ENCODE measurements at regions not wholly inside any gene's neighbourhood (a gene's known extent, or its start where the extent isn't known, plus 50 kb on each side); places are given as distances from the start of the nearest gene placed in this dataset.

DNA sequence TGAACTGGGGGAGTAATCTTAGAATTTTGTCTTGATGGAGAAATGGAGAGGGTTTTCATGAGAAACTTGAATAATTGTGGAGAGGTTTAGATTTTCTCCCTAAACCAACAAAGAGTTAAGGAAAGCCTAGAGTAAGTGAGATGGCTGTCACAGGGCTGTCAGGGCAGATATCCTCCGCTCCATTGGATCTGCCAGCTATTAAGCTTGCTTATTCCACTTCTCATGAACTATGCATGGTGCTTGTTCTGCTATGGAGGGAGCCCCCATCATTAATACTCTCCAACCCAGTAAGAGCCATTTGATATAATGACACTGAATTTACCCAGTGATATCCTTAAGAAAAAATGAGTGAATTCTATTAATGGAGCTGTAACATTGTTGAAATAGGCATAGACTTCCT, 342.8 kb upstream of the MTNR1B start:
- FAIRE-seq, result no peak

DNA sequence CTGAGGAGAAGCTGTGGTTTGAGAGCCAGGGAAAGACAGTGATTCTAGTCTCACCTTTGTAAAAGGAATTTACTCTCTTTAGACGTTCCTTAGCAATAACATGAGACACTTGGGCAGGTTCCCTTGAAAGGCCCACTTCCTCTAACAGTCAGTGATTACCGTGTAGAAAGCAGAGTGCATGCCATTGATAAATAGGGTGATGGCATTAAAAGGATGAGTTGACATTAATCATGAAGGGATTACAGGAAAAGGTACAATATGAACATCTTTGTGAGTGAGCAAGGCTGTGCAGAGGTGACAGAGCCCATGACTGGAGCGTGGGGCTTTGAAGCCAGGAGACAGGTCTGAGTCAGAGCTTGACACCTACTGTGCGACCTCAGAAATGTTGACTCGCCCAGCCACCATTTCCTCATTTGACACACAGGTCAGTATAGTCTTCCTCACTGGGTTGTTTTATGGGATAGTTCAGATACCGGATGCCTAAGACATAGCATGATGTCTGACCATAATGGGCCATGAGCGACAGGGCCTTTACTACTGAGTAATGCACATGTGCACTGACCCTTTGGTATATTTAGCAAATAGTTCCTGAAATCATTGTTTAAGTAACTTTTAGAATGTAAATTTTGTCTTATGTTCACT, 341.7 kb upstream of the MTNR1B start:
- FAIRE-seq, result no peak

DNA sequence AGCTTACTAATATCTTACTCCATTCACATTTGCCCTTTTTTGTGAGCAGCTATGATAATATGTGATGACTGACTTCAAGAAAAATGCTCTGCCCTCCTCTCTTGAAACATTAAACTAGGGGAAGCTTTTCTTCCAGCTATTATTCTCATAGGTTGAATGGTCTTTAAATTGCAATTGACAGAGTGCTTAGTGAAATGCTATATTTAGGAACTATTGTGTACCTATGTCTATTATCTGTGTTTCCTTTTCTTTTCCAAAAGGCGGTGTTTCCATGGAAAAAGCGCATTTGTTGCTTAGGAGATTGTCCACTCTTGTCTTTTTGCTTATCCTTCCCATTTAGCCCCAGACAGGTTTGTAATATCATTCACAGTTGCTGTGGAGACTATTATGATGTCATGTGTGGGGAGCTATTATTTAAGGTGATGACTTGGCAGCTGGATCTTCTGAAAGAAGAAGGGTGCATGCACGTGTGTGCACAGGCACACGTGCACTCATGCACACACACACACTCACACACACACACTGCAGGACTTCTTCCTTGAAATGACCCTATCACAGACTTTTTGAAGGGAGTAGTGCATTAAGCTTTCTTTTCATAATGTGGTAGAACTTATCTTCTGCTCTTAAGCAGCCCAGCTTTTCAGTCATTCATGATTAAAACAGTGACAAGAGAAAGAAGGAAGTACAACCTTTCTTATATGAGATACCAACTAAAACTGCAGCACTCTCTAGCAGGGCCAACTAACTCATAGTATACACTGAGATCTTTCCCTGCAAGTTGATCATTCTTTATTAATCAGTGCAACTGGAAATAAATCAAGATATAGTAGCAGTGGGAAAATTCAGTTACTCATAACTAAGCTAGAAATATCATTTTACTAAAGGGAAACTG, 340.8 kb upstream of the MTNR1B start:
- FAIRE-seq, result no peak

DNA sequence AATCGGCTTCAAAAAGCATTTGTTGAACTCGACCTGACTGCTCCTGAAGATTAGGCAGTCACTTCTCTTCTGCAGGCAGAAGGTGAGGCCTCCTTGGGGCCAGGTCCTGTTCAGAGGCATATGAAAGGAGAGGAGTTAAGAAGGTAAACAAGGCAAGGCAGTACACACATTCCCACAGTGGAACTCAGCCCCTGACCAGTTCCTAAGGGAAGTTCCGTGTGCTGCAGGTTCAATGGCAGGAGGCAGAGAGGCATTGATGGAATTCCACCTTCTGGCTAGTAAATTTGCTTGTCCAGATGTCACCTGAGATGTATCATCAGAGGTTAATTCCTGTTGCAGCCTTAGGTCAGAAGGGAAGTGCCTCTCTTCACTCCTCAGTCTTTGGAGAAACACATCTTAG, 337.0 kb upstream of the MTNR1B start:
- no peak for FAIRE-seq

DNA sequence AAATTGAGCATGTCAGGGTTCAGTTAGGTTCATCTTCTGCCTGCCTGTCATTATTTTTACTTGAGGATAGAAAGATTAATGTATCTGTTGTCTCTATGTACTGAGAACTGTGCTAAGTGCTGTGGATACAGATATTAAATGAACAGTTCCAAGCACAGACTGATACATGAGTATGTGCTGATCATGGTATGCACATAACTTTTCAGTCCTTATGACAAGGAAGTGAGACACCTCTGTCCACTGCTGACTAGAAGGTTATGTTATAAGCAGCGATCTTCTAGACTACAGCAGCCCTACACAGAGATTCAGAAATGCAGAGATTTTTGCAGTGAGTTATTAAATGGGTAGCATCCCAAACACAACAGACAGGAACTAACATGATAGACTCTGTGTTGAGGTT, 335.6 kb upstream of the MTNR1B start:
- no peak for FAIRE-seq

DNA sequence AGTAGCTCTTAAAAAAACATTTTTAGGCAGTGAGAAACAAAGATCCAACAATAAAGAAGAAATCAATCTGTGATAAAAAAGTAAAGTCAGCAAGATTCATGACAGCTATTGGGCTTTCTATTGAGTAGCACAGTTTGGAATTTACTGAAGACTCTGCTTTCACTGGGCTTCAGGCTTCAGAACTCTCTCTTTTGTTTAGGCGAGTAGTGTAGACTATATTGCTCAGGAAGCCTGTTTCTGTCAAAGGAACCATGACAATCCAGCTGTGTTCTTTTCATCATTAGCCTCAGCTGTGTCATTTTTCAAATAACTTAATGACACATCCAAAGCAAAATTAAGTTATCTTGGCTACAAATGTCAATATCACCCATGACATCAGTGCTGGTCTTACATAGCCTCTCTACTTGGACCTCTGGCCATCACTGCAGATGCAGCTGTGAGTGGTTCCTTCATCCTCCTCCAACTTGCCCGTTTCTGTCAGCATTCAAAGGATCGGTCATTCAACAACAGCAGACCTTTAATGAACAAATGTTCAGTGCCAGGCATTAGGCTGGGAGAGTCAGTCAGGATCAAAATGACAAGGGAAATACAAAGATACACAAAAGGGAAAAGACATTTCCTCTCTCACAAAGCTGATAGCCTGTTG, 332.8 kb upstream of the MTNR1B start:
- FAIRE-seq, result no peak

DNA sequence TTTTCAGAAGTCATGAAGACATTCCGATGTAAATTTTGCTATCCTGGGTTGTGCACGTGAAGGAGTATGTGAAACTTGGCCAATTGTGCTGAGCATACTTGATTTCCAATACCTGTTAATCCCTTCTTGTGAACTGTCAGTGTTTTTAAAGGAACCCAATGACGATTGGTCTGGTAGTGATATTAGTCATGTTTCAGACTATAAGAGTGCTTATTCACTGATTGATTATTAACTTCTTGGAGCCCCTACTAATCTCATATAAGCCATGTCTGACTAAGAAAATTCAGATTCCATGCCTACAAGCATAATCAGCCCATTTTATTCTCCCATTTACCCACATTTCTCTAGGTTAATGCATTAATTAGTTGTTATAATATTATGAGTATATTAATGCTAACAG, 330.8 kb upstream of the MTNR1B start:
- no peak for FAIRE-seq

DNA sequence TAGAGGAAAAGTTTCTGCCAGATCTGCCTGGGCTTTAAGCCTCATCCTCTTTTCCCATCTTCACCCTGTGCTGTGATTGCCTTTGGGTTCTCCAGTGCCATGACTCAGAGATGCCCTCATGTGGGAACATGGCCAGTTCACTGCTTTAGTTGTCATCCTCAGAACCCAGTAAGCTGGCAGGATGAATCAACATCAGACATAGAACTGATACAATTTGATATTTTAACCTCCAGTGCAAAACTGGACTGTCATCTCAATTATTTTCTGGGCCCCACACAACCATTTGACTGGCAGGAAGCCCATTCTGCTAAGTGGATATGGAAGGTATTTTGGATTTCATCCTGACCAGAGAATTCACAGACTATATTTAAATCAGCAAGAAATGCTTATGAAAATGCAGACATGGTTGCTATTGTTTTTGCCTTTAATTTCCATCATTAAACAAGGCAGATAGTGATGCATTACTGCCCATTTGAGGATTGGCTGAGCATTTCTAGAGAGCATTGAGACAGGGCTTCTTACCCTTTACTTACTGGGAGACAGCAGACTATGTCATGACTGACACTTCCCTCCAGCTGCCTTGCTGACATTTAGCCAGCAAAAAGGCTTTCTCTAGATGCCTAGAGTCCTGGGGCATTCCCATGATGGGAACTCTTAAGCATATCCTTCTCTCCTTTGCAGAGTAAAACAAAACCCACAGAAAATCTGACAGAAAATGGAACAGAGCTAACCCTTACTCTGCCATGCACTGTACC, 327.1 kb upstream of the MTNR1B start:
- FAIRE-seq, result no peak

DNA sequence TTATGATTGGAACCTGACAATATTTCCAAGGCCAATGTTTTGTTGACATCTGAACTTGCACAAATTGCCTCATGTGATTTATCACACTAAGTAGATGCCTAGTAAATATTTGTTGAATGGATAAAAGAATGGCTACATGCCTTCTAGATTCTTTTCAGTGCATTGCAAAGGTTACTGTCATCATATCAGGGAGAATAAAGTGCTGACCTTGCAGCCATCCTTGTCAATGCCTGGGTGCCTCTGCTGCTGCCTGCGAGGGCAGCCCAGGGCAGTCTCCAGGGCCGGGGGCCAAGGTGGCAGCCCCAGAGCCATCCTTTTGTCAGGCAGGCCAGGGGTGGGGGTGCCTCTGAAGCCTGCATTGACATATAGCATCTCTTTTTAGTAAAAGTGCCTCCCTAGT, 325.6 kb upstream of the MTNR1B start:
- no peak for FAIRE-seq

DNA sequence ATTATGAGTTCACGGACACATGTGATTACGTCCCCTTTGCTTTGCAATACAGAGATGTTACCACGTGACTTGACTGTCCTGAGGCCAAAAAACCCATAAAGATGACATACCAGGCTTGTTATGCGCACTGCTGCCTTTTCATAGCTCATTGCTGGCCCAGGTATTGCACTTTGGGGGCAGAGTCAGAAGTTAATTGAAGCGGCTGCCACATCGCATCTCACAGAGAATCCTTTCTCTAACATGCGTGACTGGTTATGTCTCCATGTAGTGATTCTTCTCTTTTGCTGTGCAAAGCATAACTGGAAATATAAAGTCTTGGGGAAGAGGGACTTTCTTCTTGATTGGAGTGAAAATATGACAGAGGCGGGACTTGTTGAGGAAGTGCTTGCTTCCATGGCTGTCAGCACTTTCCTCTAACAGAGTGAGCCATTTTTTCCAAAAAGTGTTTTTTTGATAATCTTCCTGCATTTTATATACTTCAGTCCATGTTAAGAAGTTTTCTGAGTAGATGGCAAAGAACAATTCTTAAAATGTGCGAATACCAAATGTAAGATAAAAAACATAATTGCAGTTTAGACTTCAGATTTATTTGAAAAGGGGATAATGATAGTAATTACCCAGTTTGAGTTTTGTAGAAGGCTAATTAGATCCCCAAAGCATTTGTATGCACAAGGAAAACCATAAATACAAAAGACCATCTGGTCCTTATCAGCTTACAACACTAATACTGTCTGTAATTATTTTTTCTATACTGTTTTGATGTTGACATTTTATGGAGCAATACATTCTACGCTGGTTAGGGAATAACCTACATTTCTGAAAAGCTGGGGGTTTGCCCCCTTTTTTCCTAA, 324.6 kb upstream of the MTNR1B start:
- FAIRE-seq, result no peak

DNA sequence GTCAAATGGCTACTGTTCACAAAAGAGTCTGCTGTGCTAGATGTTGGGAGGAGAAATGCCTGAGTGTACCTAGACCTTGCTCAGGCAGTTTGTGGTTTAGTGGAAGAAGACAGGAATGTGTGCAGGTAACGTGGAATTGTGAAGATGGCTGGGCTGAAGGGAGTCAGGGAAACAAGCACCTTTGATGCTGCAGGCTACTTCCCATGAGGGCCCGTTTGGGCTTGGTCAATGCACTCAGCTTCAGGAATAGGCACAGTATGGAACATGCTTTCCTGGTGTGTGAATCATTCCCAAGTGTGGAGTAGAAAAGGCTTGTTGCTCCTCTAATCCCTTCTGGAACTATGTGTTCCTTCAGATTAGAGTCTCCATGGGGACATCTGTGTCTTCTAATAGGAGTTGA, 318.3 kb upstream of the MTNR1B start:
- FAIRE-seq, result no peak

DNA sequence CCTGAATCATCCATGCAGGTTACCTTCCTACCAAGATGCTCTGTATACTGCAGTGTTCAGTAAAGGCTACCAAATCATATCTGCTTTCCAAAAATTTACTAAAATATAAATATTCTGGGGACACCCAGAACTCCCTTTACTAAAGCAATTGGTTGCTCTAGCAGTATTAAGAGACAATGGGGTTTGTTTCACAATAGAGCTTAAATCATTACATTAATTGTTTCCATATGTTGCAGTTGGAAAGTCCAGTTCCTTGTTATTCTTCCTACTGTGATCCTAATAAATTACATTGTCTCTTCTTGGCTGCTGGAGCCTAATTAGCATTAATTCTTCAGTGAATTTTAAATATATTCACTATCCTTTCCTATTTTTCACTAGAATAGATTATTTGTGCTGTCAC, 316.0 kb upstream of the MTNR1B start:
- no peak for FAIRE-seq

DNA sequence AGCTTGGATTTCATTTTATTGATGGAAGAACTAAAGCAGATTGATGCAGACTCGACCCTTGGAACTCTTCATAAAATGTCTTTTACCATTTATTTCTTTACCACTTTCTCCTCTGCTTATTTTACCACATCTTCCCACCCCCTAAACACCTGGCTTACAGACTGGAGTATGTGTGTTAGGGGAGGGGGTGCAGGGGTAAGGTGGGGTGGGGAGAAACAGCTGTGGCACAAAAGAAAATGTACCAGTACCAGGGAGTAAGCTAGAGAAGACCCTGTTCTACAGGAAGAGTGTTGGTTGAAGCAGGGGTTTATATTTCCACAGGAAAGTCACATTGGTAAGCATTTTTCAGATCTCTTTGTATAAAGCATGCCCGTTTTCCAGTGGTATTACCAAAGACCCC, 312.7 kb upstream of the MTNR1B start:
- FAIRE-seq, result no peak

DNA sequence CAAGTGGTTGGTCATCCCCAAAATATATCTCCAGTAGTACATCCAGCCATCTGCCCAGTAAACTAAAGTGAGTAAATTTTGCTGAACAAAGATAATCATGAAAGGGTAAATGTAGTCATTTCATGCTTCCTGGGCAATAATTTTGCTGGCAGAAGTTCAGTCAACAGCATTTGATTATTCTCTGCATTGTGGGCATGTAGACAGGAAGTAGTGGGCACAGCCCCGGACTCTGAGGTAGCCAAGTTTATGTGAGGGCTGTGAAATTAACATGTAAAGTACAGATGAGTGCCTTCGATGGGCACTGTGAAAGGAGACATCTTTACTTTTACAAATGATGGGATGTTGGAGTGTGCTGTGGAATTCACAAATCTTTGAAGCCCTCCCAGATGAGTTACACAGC, 312.2 kb upstream of the MTNR1B start:
- FAIRE-seq, result no peak

DNA sequence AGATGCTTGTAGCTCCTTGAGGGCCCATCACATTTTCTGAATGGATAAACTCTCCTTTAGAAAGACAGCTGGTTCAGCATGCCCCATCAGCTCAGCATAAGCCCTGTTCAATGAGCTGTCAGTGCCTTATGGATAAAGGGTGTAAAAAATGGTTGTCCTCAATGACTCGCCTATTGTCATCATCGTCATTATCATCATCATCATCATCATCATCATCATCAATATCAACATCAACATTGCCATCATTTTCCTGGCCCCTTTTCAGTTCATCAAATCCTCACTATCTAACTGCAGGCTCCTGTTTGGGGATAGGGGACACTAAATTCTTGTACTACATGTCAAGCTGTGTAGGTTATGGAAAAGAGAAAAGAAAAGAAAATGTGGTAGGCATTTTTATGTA, 310.7 kb upstream of the MTNR1B start:
- no peak for FAIRE-seq

DNA sequence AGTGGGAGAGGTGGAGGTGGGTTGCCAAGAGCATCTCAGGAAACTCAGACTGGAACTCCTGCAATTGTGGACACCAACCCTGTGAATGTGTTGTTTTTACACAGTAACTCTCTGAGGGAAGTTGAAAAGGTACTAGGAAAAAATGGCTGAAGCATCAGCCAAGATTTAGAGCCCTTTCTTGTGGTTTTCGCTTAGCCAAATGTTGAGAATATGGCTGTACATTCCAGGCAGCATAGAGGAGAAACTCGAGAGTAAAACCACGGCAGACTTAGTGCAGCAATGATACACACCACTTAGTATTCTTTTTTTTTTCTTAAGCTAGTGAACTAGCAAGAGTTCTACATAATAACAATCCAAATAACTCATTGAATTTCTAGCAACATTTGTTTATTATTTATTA, 309.7 kb upstream of the MTNR1B start:
- FAIRE-seq, result no peak

DNA sequence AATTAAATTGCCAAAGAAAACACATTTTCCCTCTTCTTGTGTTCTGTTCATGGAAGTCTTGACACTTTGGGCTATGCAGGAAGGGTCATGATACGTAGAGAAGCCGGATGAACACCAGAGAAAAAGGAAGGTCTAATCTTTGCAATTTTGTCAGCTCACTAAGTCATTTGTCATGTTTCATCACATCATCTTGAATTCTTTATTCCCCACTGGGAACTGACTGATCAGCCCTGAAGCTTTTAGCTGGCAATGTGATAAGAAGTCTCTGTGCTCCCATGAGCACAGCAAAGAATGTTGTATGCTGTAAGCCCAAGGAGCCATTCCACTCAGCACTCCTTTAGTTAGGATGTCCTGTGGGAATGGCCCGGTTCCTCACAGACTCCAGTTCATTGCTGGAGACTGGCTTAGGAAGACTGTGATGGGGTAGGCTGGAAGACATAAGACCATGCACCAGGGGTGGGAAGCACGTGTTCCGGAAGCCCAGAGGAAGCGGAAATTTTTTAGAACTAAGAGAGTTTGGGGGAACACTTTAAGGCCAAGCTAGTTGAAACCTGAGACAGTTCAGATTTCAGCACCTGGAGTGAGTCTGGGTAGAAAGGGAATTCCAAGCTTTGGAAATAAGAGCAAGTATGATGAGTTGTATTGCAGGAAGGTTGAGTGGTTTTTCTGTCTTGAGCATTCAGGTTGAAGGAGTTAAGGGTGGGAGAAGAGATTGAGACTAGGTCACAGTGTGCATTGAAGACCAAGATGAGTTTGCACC, 306.7 kb upstream of the MTNR1B start:
- no peak for FAIRE-seq

DNA sequence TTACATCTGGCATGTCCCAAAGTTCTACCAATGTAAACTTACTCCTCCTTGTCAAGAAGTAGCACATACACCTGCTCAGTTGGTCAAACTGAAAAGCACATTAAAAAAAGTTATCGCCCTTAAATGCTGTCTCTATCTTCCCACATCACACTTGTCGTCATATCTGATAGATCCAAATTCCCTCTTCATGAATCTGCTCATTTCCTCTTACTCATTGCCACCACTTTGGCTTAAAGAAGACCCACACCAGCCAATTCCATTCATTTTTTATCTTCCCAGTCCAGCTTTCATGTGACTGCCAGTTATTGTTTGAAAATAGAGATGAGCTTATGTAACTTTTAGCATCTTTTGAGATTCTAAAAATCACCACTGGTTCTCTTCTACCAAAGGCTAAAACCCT, 305.9 kb upstream of the MTNR1B start:
- no peak for FAIRE-seq

DNA sequence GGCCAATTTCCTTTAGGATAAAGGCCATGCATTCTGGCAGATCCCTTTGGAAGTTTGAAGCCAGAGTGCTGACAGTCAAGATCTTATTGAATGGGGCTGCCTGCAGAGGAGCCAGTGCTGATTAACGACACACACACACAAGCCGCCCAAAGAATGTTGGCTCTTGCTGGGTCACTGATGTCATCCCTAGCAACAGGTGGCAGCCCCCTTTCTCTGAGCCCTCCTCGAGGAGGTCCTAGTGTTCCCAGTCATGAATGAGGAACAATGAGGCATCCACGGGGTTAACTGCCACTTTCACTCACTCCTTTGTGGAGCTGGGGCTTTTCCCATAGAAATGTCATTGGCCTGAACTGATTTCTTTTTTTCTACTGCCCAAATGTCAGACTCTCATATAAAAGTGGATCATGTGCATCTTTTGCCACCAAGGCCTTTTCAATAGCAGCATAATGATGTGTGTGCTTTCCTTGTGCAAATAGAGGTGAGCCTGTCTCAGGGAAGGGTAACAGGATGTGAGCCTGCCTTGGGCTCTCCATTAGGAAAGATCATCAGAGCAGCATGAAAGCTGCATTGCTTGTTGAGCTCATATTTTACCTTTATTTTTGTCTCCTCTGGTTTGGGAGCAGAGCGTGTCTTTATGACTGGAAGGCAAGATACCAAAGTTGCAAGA, 301.8 kb upstream of the MTNR1B start:
- no peak for FAIRE-seq

DNA sequence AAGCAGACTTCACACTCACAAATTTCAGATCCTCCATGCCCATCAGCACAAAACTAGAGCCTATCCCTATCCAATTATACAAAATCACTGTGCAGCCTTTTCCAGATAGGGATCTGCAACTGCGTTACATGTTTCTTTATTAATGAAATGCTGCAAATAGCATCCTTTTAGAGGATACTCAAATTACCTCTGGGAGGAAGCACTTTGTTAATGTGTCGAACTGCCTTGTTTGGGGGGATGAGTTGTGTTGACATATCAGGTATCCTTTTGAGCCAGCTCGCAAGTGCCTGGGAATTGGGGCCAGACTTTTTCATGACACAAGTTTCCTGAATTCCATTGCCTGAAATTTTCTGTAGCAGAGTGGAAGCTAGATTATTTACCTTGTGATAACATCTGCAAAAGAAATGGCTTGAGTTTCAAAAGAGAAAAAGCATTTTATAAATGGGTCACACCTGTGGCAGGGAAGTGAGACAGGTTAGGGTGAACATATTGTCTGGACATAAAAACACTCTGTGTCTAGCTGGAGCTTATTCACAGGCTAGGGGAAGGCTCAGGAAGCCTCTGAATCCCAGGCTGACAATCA, 299.1 kb upstream of the MTNR1B start:
- FAIRE-seq, result no peak

DNA sequence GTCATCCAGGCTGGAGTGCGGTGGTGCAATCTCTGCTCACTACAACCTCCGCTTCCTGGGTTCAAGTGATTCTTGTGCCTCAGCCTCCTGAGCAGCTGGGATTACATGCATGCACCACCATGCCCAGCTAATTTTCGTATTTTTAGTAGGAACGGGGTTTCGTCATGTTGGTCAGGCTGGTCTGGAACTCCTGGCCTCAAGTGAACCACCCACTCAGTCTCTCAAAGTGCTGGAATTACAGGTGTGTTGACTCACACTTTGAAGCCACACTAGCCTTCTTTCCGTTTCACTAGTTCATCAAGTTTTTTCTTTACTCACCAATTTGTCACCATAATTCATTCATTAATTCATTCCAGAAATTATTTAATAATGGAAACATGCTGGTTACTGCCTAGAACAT, 298.4 kb upstream of the MTNR1B start:
- no peak for FAIRE-seq

Measured in endometrium (tissue), 2 donors.